ENCODE measurements at regions not wholly inside any gene's neighbourhood (a gene's known extent, or its start where the extent isn't known, plus 50 kb on each side); places are given as distances from the start of the nearest gene placed in this dataset.

DNA sequence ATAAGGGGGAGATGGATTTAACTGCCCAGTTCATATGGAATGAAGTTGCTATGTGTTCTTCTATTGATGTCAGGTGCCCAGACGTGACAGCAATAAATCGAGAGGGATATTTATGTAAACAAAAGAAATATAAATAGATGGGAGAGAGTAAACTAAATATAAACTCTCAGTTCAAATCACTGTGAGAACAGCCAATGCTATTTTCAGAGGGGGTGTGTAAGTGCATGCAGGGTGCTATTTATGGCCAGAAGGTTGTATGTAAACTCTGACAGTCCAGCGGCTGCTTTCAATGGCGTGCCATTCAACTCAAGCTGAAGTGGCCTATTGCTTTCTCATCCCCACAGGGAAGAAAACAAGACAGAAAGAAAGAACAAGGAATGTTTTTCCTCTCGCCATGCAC is 127.2 kb downstream of the KCNA5 start:
- Histone ChIP-seq H3K9me3 (peaks cover 4% of the 10 kb centered on the region; the same call in 1 of the 2 replicates), H3K4me3 (ENCODE audit: low read depth, low read length) (no peak overlapping the region), H3K36me3 (ENCODE audit: control insufficient read depth, insufficient read depth, low read length) (no peaks in the 10 kb centered on the region), H3K27me3 (replicated peaks; ENCODE audit: control insufficient read depth, insufficient read depth, low read length) (no peaks in the 10 kb centered on the region; the same call in 1 of the 2 replicates), H3K4me1 (no peaks in the 10 kb centered on the region)
- Mint-ChIP-seq H3K9me3 (ENCODE audit: unreplicated experiment) (no peaks in the 10 kb centered on the region), H3K27ac (ENCODE audit: unreplicated experiment) (no peak overlapping the region), H3K36me3 (ENCODE audit: insufficient read depth, unreplicated experiment) (no peaks in the 10 kb centered on the region), H3K27me3 (ENCODE audit: insufficient read depth, unreplicated experiment) (peaks cover 8% of the 10 kb centered on the region), H3K4me1 (ENCODE audit: low read depth, unreplicated experiment) (no peaks in the 10 kb centered on the region), H3K4me3 (ENCODE audit: unreplicated experiment) (no peak overlapping the region)
- intact Hi-C loops (cut with micrococcal nuclease; ENCODE audit: unreplicated experiment) = loop anchor here (1.0 kb wide), 3 partner anchors 271 to 625 kb away; no protein-coding TSS in a partner anchor
- ChIA-PET CTCF (interaction anchor here (0.5 to 2.3 kb wide), 8 partner anchors 13 to 702 kb away, joined by 3 to 11 read pairs (median 3); partner anchors contain the start of gene NTF3), POLR2A (no interaction called here)
- DNase-seq = no peak
- BruUV-seq (replicated peaks) = no TSS peak
- TF ChIP-seq CTCF (IDR thresholded peaks at IDR 0.05; ENCODE audit: insufficient read depth in 1 of 2, low read depth in 1 of 2, low read length in 1 of 2, severe bottlenecking in 1 of 2, unreplicated experiment in 1 of 2) = no peak

- Mint-ChIP-seq H3K27ac (ENCODE audit: unreplicated experiment) (no peak overlapping the region), H3K36me3 (ENCODE audit: insufficient read depth, unreplicated experiment) (no peaks in the 10 kb centered on the region), H3K9me3 (ENCODE audit: unreplicated experiment) (no peaks in the 10 kb centered on the region), H3K4me3 (ENCODE audit: unreplicated experiment) (no peak overlapping the region), H3K27me3 (ENCODE audit: insufficient read depth, unreplicated experiment) (peaks cover 8% of the 10 kb centered on the region), H3K4me1 (ENCODE audit: low read depth, unreplicated experiment) (no peaks in the 10 kb centered on the region)
- intact Hi-C loops (cut with micrococcal nuclease; ENCODE audit: unreplicated experiment) = loop anchor here (1.0 kb wide), 3 partner anchors 271 to 625 kb away; no protein-coding TSS in a partner anchor
- POLR2A ChIA-PET = no interaction called here
- DNase-seq = peak; percentile 62 to 81
- CTCF ChIA-PET = interaction anchor here (0.6 to 2.3 kb wide), 7 partner anchors 13 to 701 kb away, joined by 3 to 11 read pairs (median 3); partner anchors contain the start of gene NTF3
- Histone ChIP-seq H3K4me1 (no peaks in the 10 kb centered on the region), H3K36me3 (ENCODE audit: control insufficient read depth, insufficient read depth, low read length) (no peaks in the 10 kb centered on the region), H3K4me3 (ENCODE audit: low read depth, low read length) (no peak overlapping the region), H3K27me3 (replicated peaks; ENCODE audit: control insufficient read depth, insufficient read depth, low read length) (no peaks in the 10 kb centered on the region; the same call in 1 of the 2 replicates), H3K9me3 (peaks cover 4% of the 10 kb centered on the region; the same call in 1 of the 2 replicates)
- peak; percentile 81 to 87 for TF ChIP-seq CTCF (IDR thresholded peaks at IDR 0.05; ENCODE audit: insufficient read depth in 1 of 2, low read depth in 1 of 2, low read length in 1 of 2, severe bottlenecking in 1 of 2, unreplicated experiment in 1 of 2)
- no TSS peak for BruUV-seq (replicated peaks)
Observed at GRCh38 chr12:5171701-5172100, 128.0 kb downstream of the KCNA5 start.

- no peak overlapping the region for H3K27ac Mint-ChIP-seq (ENCODE audit: unreplicated experiment)
- POLR2A ChIA-PET = no interaction called here
- no peaks in the 10 kb centered on the region for H3K36me3 Mint-ChIP-seq (ENCODE audit: insufficient read depth, unreplicated experiment)
- Histone ChIP-seq H3K9me3 (peaks cover 4% of the 10 kb centered on the region; the same call in 1 of the 2 replicates), H3K27me3 (replicated peaks; ENCODE audit: control insufficient read depth, insufficient read depth, low read length) (no peaks in the 10 kb centered on the region), H3K36me3 (ENCODE audit: control insufficient read depth, insufficient read depth, low read length) (no peaks in the 10 kb centered on the region), H3K4me3 (ENCODE audit: low read depth, low read length) (no peak overlapping the region), H3K4me1 (no peaks in the 10 kb centered on the region)
- intact Hi-C loops (cut with micrococcal nuclease; ENCODE audit: unreplicated experiment) = no loop called here
- no peak overlapping the region for H3K4me3 Mint-ChIP-seq (ENCODE audit: unreplicated experiment)
- H3K27me3 Mint-ChIP-seq (ENCODE audit: insufficient read depth, unreplicated experiment) = peaks cover 8% of the 10 kb centered on the region
- H3K9me3 Mint-ChIP-seq (ENCODE audit: unreplicated experiment) = no peaks in the 10 kb centered on the region
- no peak for DNase-seq
- no TSS peak for BruUV-seq (replicated peaks)
- no peaks in the 10 kb centered on the region for H3K4me1 Mint-ChIP-seq (ENCODE audit: low read depth, unreplicated experiment)
- CTCF ChIA-PET = interaction anchor here (1.3 to 2.3 kb wide), 1 partner anchor 269 kb away, joined by 5 to 11 read pairs; no protein-coding TSS in a partner anchor
- TF ChIP-seq CTCF (IDR thresholded peaks at IDR 0.05; ENCODE audit: insufficient read depth in 1 of 2, low read depth in 1 of 2, low read length in 1 of 2, severe bottlenecking in 1 of 2, unreplicated experiment in 1 of 2) = no peak
Observed at GRCh38 chr12:5172886-5173285, 129.2 kb downstream of the KCNA5 start.
